Calu3 (cell line): ENCODE measurements at regions not wholly inside any gene's neighbourhood (a gene's known extent, or its start where the extent isn't known, plus 50 kb on each side); places are given as distances from the start of the nearest gene placed in this dataset.

Source experiments
- BruUV-seq: library from RNA; stranded (reverse); fragments of 400-500 nt; replicated peaks from 2 replicates; lab custom pipeline; 2021; lab: Mats Ljungman, UMichigan
- CTCF ChIA-PET: fragments of 300-600 bp; sonication (Branson Sonifier 250); formaldehyde crosslinking; loops from one replicate; lab custom pipeline; 2022; ENCODE audit warnings: antibody characterized with exemption; lab: Charles Lee
- DNase-seq: peaks from one replicate; pipeline ENCODE4 v3.0.0; 2022
- H3K27ac Mint-ChIP-seq: one replicate; pipeline ENCODE4 v1.8.0; 2022; ENCODE audit warnings: mixed read lengths; ENCODE audit not compliant: unreplicated experiment
- H3K27me3 Mint-ChIP-seq: one replicate; pipeline ENCODE4 v1.8.0; 2022; ENCODE audit warnings: mixed read lengths; ENCODE audit not compliant: unreplicated experiment
- H3K36me3 Mint-ChIP-seq: one replicate; pipeline ENCODE4 v1.8.0; 2022; ENCODE audit warnings: mild to moderate bottlenecking, moderate library complexity, mixed read lengths; ENCODE audit not compliant: insufficient read depth, unreplicated experiment
- H3K4me1 Mint-ChIP-seq: one replicate; pipeline ENCODE4 v1.8.0; 2022; ENCODE audit warnings: mild to moderate bottlenecking, low read depth, mixed read lengths; ENCODE audit not compliant: unreplicated experiment
- H3K4me3 Mint-ChIP-seq: one replicate; pipeline ENCODE4 v1.8.0; 2022; ENCODE audit warnings: mild to moderate bottlenecking, low read depth, moderate library complexity, mixed read lengths; ENCODE audit not compliant: unreplicated experiment
- H3K9me3 Mint-ChIP-seq: one replicate; pipeline ENCODE4 v1.8.0; 2022; ENCODE audit warnings: low read depth, mixed read lengths; ENCODE audit not compliant: unreplicated experiment
- intact Hi-C: fragments of 100-400 bp; cut with micrococcal nuclease; formaldehyde crosslinking; loops from one replicate; pipeline ENCODE4 v1.10.0; 2022; ENCODE audit not compliant: unreplicated experiment
- TF ChIP-seq, protein P1 (sequence below): fragments of 200-600 bp; IDR thresholded peaks from one replicate; pipeline ENCODE4 v1.8.0; 2022; ENCODE audit warnings: antibody characterized with exemption; ENCODE audit not compliant: unreplicated experiment

DNA sequence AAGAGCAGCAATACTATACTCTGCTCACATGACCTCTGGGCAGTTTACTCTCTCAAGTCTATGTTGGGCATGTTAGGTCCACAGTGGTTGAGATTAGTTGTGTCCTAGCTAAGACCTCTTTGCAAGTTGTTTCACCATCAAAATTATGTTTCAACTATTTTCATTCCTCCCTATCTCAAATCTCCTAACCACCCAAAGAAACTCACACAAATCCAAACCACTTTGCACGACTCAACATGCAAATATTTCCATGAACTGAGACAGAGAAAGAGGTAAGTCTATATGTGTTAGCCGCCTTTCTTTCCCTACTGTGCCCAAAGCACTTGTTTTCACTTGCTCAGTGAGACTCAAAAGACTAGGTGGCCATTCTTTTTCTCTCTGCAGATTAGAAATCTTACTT, 546.8 kb downstream of the TNS1 start:
- intact Hi-C loops = no loop called here
- no peak for DNase-seq
- H3K4me3 Mint-ChIP-seq = no peak overlapping the region
- peaks cover 32% of the 10 kb centered on the region for H3K4me1 Mint-ChIP-seq
- H3K9me3 Mint-ChIP-seq = peaks cover 11% of the 10 kb centered on the region
- TF ChIP-seq, protein P1, sequence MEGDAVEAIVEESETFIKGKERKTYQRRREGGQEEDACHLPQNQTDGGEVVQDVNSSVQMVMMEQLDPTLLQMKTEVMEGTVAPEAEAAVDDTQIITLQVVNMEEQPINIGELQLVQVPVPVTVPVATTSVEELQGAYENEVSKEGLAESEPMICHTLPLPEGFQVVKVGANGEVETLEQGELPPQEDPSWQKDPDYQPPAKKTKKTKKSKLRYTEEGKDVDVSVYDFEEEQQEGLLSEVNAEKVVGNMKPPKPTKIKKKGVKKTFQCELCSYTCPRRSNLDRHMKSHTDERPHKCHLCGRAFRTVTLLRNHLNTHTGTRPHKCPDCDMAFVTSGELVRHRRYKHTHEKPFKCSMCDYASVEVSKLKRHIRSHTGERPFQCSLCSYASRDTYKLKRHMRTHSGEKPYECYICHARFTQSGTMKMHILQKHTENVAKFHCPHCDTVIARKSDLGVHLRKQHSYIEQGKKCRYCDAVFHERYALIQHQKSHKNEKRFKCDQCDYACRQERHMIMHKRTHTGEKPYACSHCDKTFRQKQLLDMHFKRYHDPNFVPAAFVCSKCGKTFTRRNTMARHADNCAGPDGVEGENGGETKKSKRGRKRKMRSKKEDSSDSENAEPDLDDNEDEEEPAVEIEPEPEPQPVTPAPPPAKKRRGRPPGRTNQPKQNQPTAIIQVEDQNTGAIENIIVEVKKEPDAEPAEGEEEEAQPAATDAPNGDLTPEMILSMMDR = no peak
- H3K27ac Mint-ChIP-seq = no peak overlapping the region
- CTCF ChIA-PET = interaction anchor here (0.8 kb wide), 1 partner anchor 39 kb away, joined by 3 read pairs; no protein-coding TSS in a partner anchor
- no TSS peak for BruUV-seq
- no peaks in the 10 kb centered on the region for H3K36me3 Mint-ChIP-seq
- no peaks in the 10 kb centered on the region for H3K27me3 Mint-ChIP-seq

DNA sequence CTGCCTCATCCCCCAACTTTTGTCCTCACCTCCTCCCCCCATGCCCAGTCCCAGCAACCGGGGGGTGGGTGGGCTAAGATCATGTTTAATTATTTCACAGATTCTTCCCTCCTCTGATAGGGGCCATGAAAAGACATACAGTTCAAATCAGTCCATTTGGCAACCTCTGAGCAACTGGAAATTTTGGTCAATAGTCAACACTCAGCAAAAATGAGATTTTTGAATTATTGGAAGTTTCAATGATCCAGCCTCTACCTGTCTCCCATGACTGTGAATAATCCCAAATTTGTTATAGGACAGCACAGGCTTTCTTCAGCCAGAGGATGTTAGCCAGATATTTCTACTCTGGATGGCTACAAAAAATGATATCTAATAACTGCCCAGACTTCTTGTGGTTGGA, 549.9 kb downstream of the TNS1 start:
- H3K36me3 Mint-ChIP-seq = no peaks in the 10 kb centered on the region
- TF ChIP-seq, protein P1 = no peak
- intact Hi-C loops = no loop called here
- no peak overlapping the region for H3K4me3 Mint-ChIP-seq
- no peak for DNase-seq
- H3K4me1 Mint-ChIP-seq = peaks cover 43% of the 10 kb centered on the region
- CTCF ChIA-PET = interaction anchor here (2.1 kb wide), 1 partner anchor 13 kb away, joined by 9 read pairs; no protein-coding TSS in a partner anchor
- H3K9me3 Mint-ChIP-seq = peaks cover 9% of the 10 kb centered on the region
- no peak overlapping the region for H3K27ac Mint-ChIP-seq
- H3K27me3 Mint-ChIP-seq = no peaks in the 10 kb centered on the region
- no TSS peak for BruUV-seq

DNA sequence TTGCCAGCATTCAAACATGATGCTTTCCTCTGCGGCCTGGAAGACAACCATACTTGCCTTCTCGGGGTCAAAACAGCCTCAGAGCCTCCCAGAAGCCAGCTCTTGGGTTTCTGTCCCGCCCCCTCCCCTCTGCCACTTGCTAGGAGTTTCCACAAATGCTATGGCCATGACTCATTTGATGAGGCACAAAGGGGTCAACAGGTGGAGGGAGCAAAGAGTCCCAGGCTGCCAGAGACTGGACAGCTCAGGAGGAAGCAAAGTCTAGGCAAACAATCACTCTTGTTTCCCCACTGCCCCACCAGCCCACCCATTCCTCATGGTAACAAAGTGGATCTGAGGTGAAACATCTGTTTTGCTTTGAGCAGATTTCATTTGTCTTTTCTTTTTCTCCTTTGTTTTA, 551.1 kb downstream of the TNS1 start:
- no peaks in the 10 kb centered on the region for H3K27me3 Mint-ChIP-seq
- CTCF ChIA-PET = interaction anchor here (0.5 to 2.1 kb wide), 2 partner anchors 12 to 125 kb away, joined by 3 to 9 read pairs; no protein-coding TSS in a partner anchor
- TF ChIP-seq, protein P1 = no peak
- peak overlapping the region; percentile 73 for H3K27ac Mint-ChIP-seq
- peaks cover 43% of the 10 kb centered on the region for H3K4me1 Mint-ChIP-seq
- no peak overlapping the region for H3K4me3 Mint-ChIP-seq
- no peaks in the 10 kb centered on the region for H3K36me3 Mint-ChIP-seq
- intact Hi-C loops = loop anchor here (2.0 kb wide), 1 partner anchor 121 kb away; no protein-coding TSS in a partner anchor
- BruUV-seq = no TSS peak
- peaks cover 6% of the 10 kb centered on the region for H3K9me3 Mint-ChIP-seq
- peak; percentile 57 for DNase-seq

DNA sequence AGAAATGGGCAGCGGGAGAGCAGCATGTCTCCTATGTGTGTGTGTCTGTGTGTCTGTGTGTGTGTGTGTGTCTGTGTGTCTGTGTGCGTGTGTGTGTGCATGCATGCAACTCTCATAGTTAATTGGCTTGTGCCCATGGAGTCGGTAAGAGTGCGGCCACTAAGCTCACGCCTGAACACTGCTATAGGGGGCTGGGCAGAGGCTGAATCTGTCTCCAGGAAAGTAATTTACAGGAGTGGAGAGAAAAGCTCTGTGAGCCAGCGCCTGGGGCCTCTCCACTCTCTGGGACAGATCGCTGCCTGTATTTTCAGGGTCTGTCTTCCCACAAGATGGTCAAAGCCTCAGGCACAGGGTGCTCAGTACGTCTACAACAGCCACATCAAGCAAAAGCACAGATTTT, 553.4 kb downstream of the TNS1 start:
- CTCF ChIA-PET = no interaction called here
- BruUV-seq = no TSS peak
- H3K27ac Mint-ChIP-seq = no peak overlapping the region

More for the DNA sequence above, 553.4 kb downstream of the TNS1 start:
- intact Hi-C loops = no loop called here
- TF ChIP-seq, protein P1 = no peak
- peaks cover 29% of the 10 kb centered on the region for H3K4me1 Mint-ChIP-seq
- H3K9me3 Mint-ChIP-seq = peaks cover 4% of the 10 kb centered on the region
- DNase-seq = no peak
- H3K4me3 Mint-ChIP-seq = no peak overlapping the region
- H3K27me3 Mint-ChIP-seq = no peaks in the 10 kb centered on the region
- H3K36me3 Mint-ChIP-seq = no peaks in the 10 kb centered on the region
